ENCODE measurements at regions not wholly inside any gene's neighbourhood (a gene's known extent, or its start where the extent isn't known, plus 50 kb on each side); places are given as distances from the start of the nearest gene placed in this dataset.

- intact Hi-C loops (cut with micrococcal nuclease), result no loop called here
- DNase-seq, result no peak
- no peaks in the 10 kb centered on the region for H3K4me1 Mint-ChIP-seq (ENCODE audit: low read depth)
- no peak for ATAC-seq
- ChIA-PET POLR2A (no interaction called here), CTCF (no interaction called here)
- H3K27ac Mint-ChIP-seq, result no peak overlapping the region
- no peaks in the 10 kb centered on the region for H3K9me3 Mint-ChIP-seq
- H3K27me3 Mint-ChIP-seq, result no peaks in the 10 kb centered on the region
- no peak overlapping the region for H3K4me3 Mint-ChIP-seq
- H3K36me3 Mint-ChIP-seq (ENCODE audit: low read depth), result no peaks in the 10 kb centered on the region
- TF ChIP-seq CTCF (IDR thresholded peaks at IDR 0.05), result no peak
Observed at GRCh38 chr9:134231767-134232166, 67.4 kb upstream of the RNU6ATAC start.

- intact Hi-C loops (cut with micrococcal nuclease), result no loop called here
- Mint-ChIP-seq H3K36me3 (ENCODE audit: low read depth) (no peaks in the 10 kb centered on the region), H3K27me3 (no peaks in the 10 kb centered on the region), H3K27ac (no peak overlapping the region), H3K4me1 (ENCODE audit: low read depth) (no peaks in the 10 kb centered on the region), H3K4me3 (no peak overlapping the region), H3K9me3 (no peaks in the 10 kb centered on the region)
- ATAC-seq (no peak), DNase-seq (no peak)
- POLR2A ChIA-PET, result interaction anchor here (0.6 kb wide), 1 partner anchor 188 kb away, joined by 3 read pairs; no protein-coding TSS in a partner anchor
- no peak for TF ChIP-seq CTCF (IDR thresholded peaks at IDR 0.05)
- CTCF ChIA-PET, result no interaction called here
Observed at GRCh38 chr9:134233022-134233421, 68.7 kb upstream of the RNU6ATAC start.

GRCh38 chr9:134234001-134234660 is 69.8 kb upstream of the RNU6ATAC start:
- no peaks in the 10 kb centered on the region for H3K9me3 Mint-ChIP-seq
- H3K36me3 Mint-ChIP-seq (ENCODE audit: low read depth), result no peaks in the 10 kb centered on the region
- intact Hi-C loops (cut with micrococcal nuclease), result no loop called here
- H3K27me3 Mint-ChIP-seq, result no peaks in the 10 kb centered on the region
- TF ChIP-seq CTCF (IDR thresholded peaks at IDR 0.05), result no peak
- ChIA-PET POLR2A (no interaction called here), CTCF (no interaction called here)
- no peaks in the 10 kb centered on the region for H3K4me1 Mint-ChIP-seq (ENCODE audit: low read depth)
- no peak for ATAC-seq
- no peak overlapping the region for H3K4me3 Mint-ChIP-seq
- DNase-seq, result no peak
- H3K27ac Mint-ChIP-seq, result no peak overlapping the region

GRCh38 chr9:134234687-134235359 is 70.5 kb upstream of the RNU6ATAC start:
- DNase-seq (no peak), ATAC-seq (no peak)
- H3K4me1 Mint-ChIP-seq (ENCODE audit: low read depth), result no peaks in the 10 kb centered on the region
- no peak overlapping the region for H3K4me3 Mint-ChIP-seq
- intact Hi-C loops (cut with micrococcal nuclease), result no loop called here
- TF ChIP-seq CTCF (IDR thresholded peaks at IDR 0.05), result no peak
- ChIA-PET CTCF (no interaction called here), POLR2A (no interaction called here)
- no peaks in the 10 kb centered on the region for H3K27me3 Mint-ChIP-seq
- no peaks in the 10 kb centered on the region for H3K9me3 Mint-ChIP-seq
- no peak overlapping the region for H3K27ac Mint-ChIP-seq
- no peaks in the 10 kb centered on the region for H3K36me3 Mint-ChIP-seq (ENCODE audit: low read depth)

- DNase-seq (no peak), ATAC-seq (no peak)
- H3K36me3 Mint-ChIP-seq (ENCODE audit: low read depth), result no peaks in the 10 kb centered on the region
- H3K27ac Mint-ChIP-seq, result no peak overlapping the region
- no peak overlapping the region for H3K4me3 Mint-ChIP-seq
- no peaks in the 10 kb centered on the region for H3K4me1 Mint-ChIP-seq (ENCODE audit: low read depth)
- no peak for TF ChIP-seq CTCF (IDR thresholded peaks at IDR 0.05)
- ChIA-PET CTCF (no interaction called here), POLR2A (no interaction called here)
- H3K27me3 Mint-ChIP-seq, result no peaks in the 10 kb centered on the region
- intact Hi-C loops (cut with micrococcal nuclease), result no loop called here
- no peaks in the 10 kb centered on the region for H3K9me3 Mint-ChIP-seq
Observed at GRCh38 chr9:134235366-134235765, 71.0 kb upstream of the RNU6ATAC start.

Data from activated CD8-positive, alpha-beta T cell treated with anti-CD3 and anti-CD28 coated beads for 36 hours (primary cell).